ENCODE measurements at regions not wholly inside any gene's neighbourhood (a gene's known extent, or its start where the extent isn't known, plus 50 kb on each side); places are given as distances from the start of the nearest gene placed in this dataset.
A peak's percentile ranks its signal among the peaks of the same experiment; 100 is the strongest.
"Not testable (repeated sequence)": the region's sequence is repeated elsewhere in the genome, so short reads cannot be mapped to it uniquely, and the experiment has no call there.

DNA sequence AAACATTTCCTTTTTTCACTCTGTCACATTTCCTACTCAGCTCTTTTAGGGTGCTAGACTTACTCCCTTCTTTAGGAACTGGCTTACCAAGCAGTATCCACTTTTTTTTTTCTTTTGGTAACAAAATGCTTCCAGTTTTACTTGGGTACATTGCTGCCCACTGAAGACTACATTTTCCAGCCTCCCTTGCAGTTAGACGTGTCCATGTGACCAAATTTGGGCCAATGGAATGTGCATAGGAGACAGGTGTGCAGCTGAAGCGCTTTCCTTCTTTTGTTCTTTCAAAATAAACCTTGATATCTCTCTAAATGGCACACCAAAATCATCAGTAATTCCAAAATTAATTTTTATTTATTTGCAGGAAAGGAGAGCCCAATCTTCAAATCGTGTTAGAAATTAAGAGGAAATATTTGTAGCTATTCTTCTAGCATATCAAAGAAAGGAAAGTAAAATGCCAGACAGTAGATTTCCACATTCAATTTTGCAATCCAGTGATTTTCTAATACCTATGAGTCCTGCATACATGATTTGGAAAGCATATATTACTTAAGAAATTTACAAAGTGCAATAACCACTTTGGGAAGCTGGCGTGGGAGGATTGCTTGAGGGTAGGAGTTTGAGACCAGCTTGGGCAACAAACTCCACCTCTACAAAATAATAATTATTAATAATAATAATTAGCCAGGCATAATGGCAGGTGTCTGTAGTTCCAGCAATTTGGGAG lies 422.0 kb upstream of the FRG2C start:
- Histone ChIP-seq H3K27ac (replicated peaks in 1 of 4) (no peak overlapping the region), H3K4me1 (no peaks in the 10 kb centered on the region), H3K9me3 (no peaks in the 10 kb centered on the region), H3K4me3 (no peak overlapping the region), H3K36me3 (no peaks in the 10 kb centered on the region), H3K27me3 (no peaks in the 10 kb centered on the region)
- no peak for DNase-seq (ENCODE audit: extremely low spot score)
- intact Hi-C loops (cut with DNase I), result no loop called here
- TF ChIP-seq, protein P1, sequence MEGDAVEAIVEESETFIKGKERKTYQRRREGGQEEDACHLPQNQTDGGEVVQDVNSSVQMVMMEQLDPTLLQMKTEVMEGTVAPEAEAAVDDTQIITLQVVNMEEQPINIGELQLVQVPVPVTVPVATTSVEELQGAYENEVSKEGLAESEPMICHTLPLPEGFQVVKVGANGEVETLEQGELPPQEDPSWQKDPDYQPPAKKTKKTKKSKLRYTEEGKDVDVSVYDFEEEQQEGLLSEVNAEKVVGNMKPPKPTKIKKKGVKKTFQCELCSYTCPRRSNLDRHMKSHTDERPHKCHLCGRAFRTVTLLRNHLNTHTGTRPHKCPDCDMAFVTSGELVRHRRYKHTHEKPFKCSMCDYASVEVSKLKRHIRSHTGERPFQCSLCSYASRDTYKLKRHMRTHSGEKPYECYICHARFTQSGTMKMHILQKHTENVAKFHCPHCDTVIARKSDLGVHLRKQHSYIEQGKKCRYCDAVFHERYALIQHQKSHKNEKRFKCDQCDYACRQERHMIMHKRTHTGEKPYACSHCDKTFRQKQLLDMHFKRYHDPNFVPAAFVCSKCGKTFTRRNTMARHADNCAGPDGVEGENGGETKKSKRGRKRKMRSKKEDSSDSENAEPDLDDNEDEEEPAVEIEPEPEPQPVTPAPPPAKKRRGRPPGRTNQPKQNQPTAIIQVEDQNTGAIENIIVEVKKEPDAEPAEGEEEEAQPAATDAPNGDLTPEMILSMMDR (IDR thresholded peaks at IDR 0.05), result no peak
- TF ChIP-seq POLR2A (IDR thresholded peaks at IDR 0.05; ENCODE audit: low read depth) (no peak), EP300 (IDR thresholded peaks at IDR 0.05) (no peak), POLR2AphosphoS5 (IDR thresholded peaks at IDR 0.05) (no peak)
- WGBS, result 78% methylated on average over 4 of the region's 4 CpGs

DNA sequence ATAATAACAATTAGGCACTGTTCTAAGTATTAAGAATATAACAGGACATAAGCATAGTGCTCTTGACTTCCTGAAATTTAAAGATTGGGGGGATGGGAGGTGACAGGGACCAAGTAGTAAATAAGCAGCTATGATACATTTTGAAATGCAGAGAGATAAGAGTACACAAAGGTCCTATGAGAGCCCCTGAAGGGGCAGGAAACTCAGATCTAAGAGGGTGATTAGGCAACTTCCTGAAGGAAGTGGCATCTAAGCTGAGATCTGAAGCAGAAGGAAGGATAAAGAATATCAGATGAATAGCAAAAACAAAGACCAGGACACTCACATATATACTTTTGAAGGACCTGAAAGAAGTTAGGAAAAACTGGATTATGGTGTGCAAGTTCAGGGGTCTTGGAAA lies 415.2 kb upstream of the FRG2C start:
- Histone ChIP-seq H3K4me3 (no peak overlapping the region), H3K27ac (replicated peaks in 1 of 4) (no peak overlapping the region)
- intact Hi-C loops (cut with DNase I), result no loop called here

DNA sequence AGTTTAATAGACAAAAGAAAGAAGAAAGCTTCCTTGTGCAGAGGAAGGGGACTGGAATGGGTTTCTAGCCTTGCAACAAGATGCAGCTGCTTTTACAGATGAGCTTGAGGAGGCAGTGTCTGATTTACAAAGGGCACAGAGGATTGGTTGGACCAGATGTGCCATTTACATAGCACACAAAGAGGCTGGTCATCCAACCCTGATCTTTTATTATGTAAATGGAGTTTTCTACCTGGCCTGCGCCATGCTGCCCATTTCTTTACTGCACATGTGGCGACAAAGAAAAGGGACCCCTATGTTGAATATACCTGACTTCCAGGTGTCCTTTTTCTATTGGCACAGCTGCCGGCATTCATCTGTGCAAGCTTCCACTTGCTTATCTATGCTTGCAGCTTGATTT lies 409.4 kb upstream of the FRG2C start:
- H3K36me3 ChIP-seq, result no peaks in the 10 kb centered on the region
- WGBS, result 75% methylated on average over 3 of the region's 3 CpGs
- H3K9me3 ChIP-seq, result no peaks in the 10 kb centered on the region
- H3K27me3 ChIP-seq, result no peaks in the 10 kb centered on the region
- intact Hi-C loops (cut with DNase I), result no loop called here
- no peak overlapping the region for H3K4me3 ChIP-seq
- no peak for DNase-seq (ENCODE audit: extremely low spot score)
- H3K4me1 ChIP-seq, result no peaks in the 10 kb centered on the region
- H3K27ac ChIP-seq (replicated peaks in 1 of 4), result no peak overlapping the region
- TF ChIP-seq, protein P1 (IDR thresholded peaks at IDR 0.05), result no peak
- TF ChIP-seq POLR2A (IDR thresholded peaks at IDR 0.05; ENCODE audit: low read depth) (no peak), POLR2AphosphoS5 (IDR thresholded peaks at IDR 0.05) (no peak), EP300 (IDR thresholded peaks at IDR 0.05) (no peak)

More for the DNA sequence above, 415.2 kb upstream of the FRG2C start:
- TF ChIP-seq, protein P1 (IDR thresholded peaks at IDR 0.05), result no peak
- no peak for TF ChIP-seq POLR2A (IDR thresholded peaks at IDR 0.05; ENCODE audit: low read depth)
- DNase-seq (ENCODE audit: extremely low spot score), result no peak
- H3K36me3 ChIP-seq, result no peaks in the 10 kb centered on the region
- no peaks in the 10 kb centered on the region for H3K27me3 ChIP-seq
- H3K9me3 ChIP-seq, result no peaks in the 10 kb centered on the region
- no peaks in the 10 kb centered on the region for H3K4me1 ChIP-seq

DNA sequence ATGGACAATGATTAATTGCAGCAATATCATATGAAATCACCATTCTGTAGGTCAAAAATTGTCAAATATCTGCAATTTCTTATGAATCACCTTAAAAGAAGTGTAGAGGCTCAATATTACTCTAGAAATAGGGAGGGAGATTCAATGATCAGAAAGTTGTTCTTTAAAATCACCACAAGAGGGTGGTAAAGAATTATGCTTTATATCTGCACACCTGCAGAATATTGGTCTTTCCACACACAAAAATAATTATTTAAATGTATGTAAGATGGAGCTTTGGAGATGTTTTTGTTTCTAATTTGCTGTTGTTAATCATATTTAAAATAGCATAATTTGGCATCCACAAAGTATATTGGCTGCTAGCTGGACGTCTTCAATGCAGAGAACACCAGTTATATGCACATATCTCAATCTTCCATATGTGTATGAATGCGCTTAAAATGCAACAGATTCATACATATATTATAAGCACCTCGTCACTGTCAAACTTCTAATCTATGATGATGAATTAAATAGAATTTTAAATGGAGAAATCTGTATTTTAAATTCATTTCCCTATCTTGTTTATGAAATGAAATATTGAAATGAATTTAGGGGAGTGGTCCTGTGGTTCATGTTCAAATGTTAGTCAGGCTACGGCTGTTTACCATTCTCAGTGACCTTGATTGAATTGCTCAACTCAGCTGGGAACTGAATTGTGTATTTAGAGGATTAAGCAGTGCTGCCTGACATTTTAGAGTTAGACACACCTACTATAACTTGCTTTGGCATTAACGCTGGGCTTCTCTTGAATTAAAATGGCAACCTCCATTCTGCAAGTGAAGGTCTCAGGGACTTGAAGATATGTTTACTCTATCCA lies 405.1 kb upstream of the FRG2C start:
- intact Hi-C loops (cut with DNase I); H3K9me3 ChIP-seq; H3K27ac ChIP-seq (replicated peaks in 1 of 4); H3K4me3 ChIP-seq; H3K27me3 ChIP-seq; DNase-seq (ENCODE audit: extremely low spot score); H3K4me1 ChIP-seq; H3K36me3 ChIP-seq: not testable (repeated sequence)
- 50% methylated on average over 5 of the region's 5 CpGs for WGBS
- TF ChIP-seq, protein P1 (IDR thresholded peaks at IDR 0.05), result peak in 2 of 3 experiments; percentile 37 to 40

DNA sequence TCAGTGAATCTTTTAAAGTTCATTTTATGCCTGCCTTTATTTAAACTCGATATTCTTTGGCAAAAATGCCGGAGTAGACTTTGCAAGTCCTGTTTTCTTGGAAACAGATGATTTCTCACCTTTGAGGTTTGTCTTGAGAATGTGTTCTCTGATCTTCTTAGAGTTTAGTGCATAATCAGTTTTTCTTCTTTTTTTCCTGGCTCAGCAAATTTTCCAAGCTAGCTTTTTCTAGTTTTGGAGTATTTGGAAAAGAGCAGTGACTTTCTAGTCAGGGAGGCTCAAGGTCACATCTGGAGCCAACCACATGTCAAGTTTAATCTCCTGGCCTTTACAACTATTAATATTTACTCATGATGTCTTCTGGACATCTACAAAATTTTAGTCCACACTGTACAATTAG lies 403.2 kb upstream of the FRG2C start:
- H3K27ac ChIP-seq (replicated peaks in 1 of 4); H3K4me3 ChIP-seq: not testable (repeated sequence)
- WGBS, result 58% methylated on average over 2 of the region's 2 CpGs

More for the DNA sequence above, 403.2 kb upstream of the FRG2C start:
- DNase-seq (ENCODE audit: extremely low spot score); intact Hi-C loops (cut with DNase I); H3K27me3 ChIP-seq; H3K4me1 ChIP-seq; H3K36me3 ChIP-seq; H3K9me3 ChIP-seq: not testable (repeated sequence)

Data from esophagus muscularis mucosa (tissue), 4 donors.